ENCODE measurements at regions not wholly inside any gene's neighbourhood (a gene's known extent, or its start where the extent isn't known, plus 50 kb on each side); places are given as distances from the start of the nearest gene placed in this dataset.

- H3K9me3 ChIP-seq (ENCODE audit: control insufficient read depth in 5 of 5, low read length in 5 of 5) = no peaks in the 10 kb centered on the region
- H3K27ac ChIP-seq (ENCODE audit: low read depth, low read length) = no peak overlapping the region
- H3K4me1 ChIP-seq (ENCODE audit: control insufficient read depth in 5 of 5, insufficient read depth in 5 of 5, low read length in 5 of 5) = no peaks in the 10 kb centered on the region
- H3K36me3 ChIP-seq (ENCODE audit: control insufficient read depth in 5 of 5, insufficient read depth in 5 of 5, low read length in 5 of 5) = no peaks in the 10 kb centered on the region
- no peak overlapping the region for H3K4me3 ChIP-seq (ENCODE audit: low read depth in 1 of 5, low read length in 5 of 5)
- H3K9ac ChIP-seq (ENCODE audit: low read length in 5 of 5) = no peak overlapping the region
- H3K27me3 ChIP-seq (ENCODE audit: control insufficient read depth in 5 of 5, insufficient read depth in 4 of 5, low read length in 5 of 5) = no peaks in the 10 kb centered on the region
Measured at GRCh38 chr6:67094431-67094946, 1387.5 kb upstream of the EYS start.

- H3K27me3 ChIP-seq (ENCODE audit: control insufficient read depth in 5 of 5, insufficient read depth in 4 of 5, low read length in 5 of 5) = no peaks in the 10 kb centered on the region
- H3K27ac ChIP-seq (ENCODE audit: low read depth, low read length) = no peak overlapping the region
- H3K4me1 ChIP-seq (ENCODE audit: control insufficient read depth in 5 of 5, insufficient read depth in 5 of 5, low read length in 5 of 5) = no peaks in the 10 kb centered on the region
- H3K9ac ChIP-seq (ENCODE audit: low read length in 5 of 5) = no peak overlapping the region
- H3K4me3 ChIP-seq (ENCODE audit: low read depth in 1 of 5, low read length in 5 of 5) = no peak overlapping the region
- H3K36me3 ChIP-seq (ENCODE audit: control insufficient read depth in 5 of 5, insufficient read depth in 5 of 5, low read length in 5 of 5) = no peaks in the 10 kb centered on the region
- peaks cover 0 to 3% (median 0%) of the 10 kb centered on the region in 5 donors for H3K9me3 ChIP-seq (ENCODE audit: control insufficient read depth in 5 of 5, low read length in 5 of 5)
Measured at GRCh38 chr6:67073938-67074337, 1366.9 kb upstream of the EYS start.

GRCh38 chr6:67068781-67069180, 1361.8 kb upstream of the EYS start:
- Histone ChIP-seq H3K27me3 (ENCODE audit: control insufficient read depth in 5 of 5, insufficient read depth in 4 of 5, low read length in 5 of 5) (no peaks in the 10 kb centered on the region), H3K27ac (ENCODE audit: low read depth, low read length) (no peak overlapping the region), H3K9ac (ENCODE audit: low read length in 5 of 5) (no peak overlapping the region), H3K36me3 (ENCODE audit: control insufficient read depth in 5 of 5, insufficient read depth in 5 of 5, low read length in 5 of 5) (no peaks in the 10 kb centered on the region), H3K4me1 (ENCODE audit: control insufficient read depth in 5 of 5, insufficient read depth in 5 of 5, low read length in 5 of 5) (no peaks in the 10 kb centered on the region), H3K9me3 (ENCODE audit: control insufficient read depth in 5 of 5, low read length in 5 of 5) (peaks cover 0 to 3% (median 0%) of the 10 kb centered on the region in 5 donors), H3K4me3 (ENCODE audit: low read depth in 1 of 5, low read length in 5 of 5) (no peak overlapping the region)

DNA sequence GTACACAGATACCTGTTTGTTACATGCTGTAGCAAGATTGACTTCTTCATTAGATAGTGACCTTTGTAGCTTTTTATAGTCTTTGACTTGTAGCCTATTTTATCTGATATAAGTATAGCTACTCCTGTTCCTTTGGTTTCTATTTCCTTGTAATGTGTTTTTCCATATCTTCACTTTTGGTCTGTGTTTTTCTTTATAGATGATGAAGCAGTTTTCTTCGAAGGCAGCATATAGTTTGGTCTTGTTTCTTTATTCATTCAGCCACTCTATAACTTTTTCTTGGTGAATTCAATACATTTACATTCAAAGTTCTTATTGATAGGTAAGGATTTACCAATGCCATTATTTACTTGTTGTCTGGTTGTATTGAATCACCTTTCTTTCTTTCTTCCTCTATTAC, 1357.3 kb upstream of the EYS start:
- no peaks in the 10 kb centered on the region for H3K27me3 ChIP-seq (ENCODE audit: control insufficient read depth in 5 of 5, insufficient read depth in 4 of 5, low read length in 5 of 5)
- H3K27ac ChIP-seq (ENCODE audit: low read depth, low read length) = no peak overlapping the region
- H3K4me1 ChIP-seq (ENCODE audit: control insufficient read depth in 5 of 5, insufficient read depth in 5 of 5, low read length in 5 of 5) = no peaks in the 10 kb centered on the region
- no peaks in the 10 kb centered on the region for H3K36me3 ChIP-seq (ENCODE audit: control insufficient read depth in 5 of 5, insufficient read depth in 5 of 5, low read length in 5 of 5)
- no peak overlapping the region for H3K4me3 ChIP-seq (ENCODE audit: low read depth in 1 of 5, low read length in 5 of 5)
- H3K9me3 ChIP-seq (ENCODE audit: control insufficient read depth in 5 of 5, low read length in 5 of 5) = peaks cover 0 to 2% (median 0%) of the 10 kb centered on the region in 5 donors
- H3K9ac ChIP-seq (ENCODE audit: low read length in 5 of 5) = no peak overlapping the region

- Histone ChIP-seq H3K27ac (ENCODE audit: low read depth, low read length) (no peak overlapping the region), H3K4me3 (ENCODE audit: low read depth in 1 of 5, low read length in 5 of 5) (no peak overlapping the region), H3K27me3 (ENCODE audit: control insufficient read depth in 5 of 5, insufficient read depth in 4 of 5, low read length in 5 of 5) (no peaks in the 10 kb centered on the region), H3K9ac (ENCODE audit: low read length in 5 of 5) (no peak overlapping the region), H3K4me1 (ENCODE audit: control insufficient read depth in 5 of 5, insufficient read depth in 5 of 5, low read length in 5 of 5) (no peaks in the 10 kb centered on the region), H3K9me3 (ENCODE audit: control insufficient read depth in 5 of 5, low read length in 5 of 5) (no peaks in the 10 kb centered on the region), H3K36me3 (ENCODE audit: control insufficient read depth in 5 of 5, insufficient read depth in 5 of 5, low read length in 5 of 5) (no peaks in the 10 kb centered on the region)
Measured at GRCh38 chr6:67047996-67048395, 1341.0 kb upstream of the EYS start.

GRCh38 chr6:67045076-67045475, 1338.0 kb upstream of the EYS start:
- H3K27ac ChIP-seq (ENCODE audit: low read depth, low read length) = no peak overlapping the region
- H3K36me3 ChIP-seq (ENCODE audit: control insufficient read depth in 5 of 5, insufficient read depth in 5 of 5, low read length in 5 of 5) = no peaks in the 10 kb centered on the region
- no peak overlapping the region for H3K4me3 ChIP-seq (ENCODE audit: low read depth in 1 of 5, low read length in 5 of 5)
- H3K4me1 ChIP-seq (ENCODE audit: control insufficient read depth in 5 of 5, insufficient read depth in 5 of 5, low read length in 5 of 5) = no peaks in the 10 kb centered on the region
- no peaks in the 10 kb centered on the region for H3K27me3 ChIP-seq (ENCODE audit: control insufficient read depth in 5 of 5, insufficient read depth in 4 of 5, low read length in 5 of 5)
- no peaks in the 10 kb centered on the region for H3K9me3 ChIP-seq (ENCODE audit: control insufficient read depth in 5 of 5, low read length in 5 of 5)
- H3K9ac ChIP-seq (ENCODE audit: low read length in 5 of 5) = no peak overlapping the region

DNA sequence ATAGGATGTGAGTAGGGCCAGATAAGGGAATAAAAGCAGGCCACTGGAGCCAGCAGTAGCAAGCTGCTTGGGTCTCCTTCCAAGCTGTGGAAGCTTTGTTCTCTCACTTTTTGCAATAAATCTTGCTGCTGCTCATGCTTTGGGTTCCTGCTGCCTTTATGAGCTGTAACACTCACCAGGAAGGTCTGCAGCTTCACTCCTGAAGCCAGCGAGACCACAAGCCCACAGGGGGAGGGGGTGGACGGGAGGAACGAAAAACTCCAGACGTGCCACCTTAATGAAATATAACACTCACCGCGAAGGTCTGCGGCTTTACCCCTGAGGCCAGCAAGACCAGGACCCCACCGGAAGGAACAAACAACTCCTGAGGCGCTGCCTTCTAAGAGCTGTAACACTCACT, 1324.4 kb upstream of the EYS start:
- Histone ChIP-seq H3K36me3 (ENCODE audit: control insufficient read depth in 5 of 5, insufficient read depth in 5 of 5, low read length in 5 of 5) (no peaks in the 10 kb centered on the region), H3K4me1 (ENCODE audit: control insufficient read depth in 5 of 5, insufficient read depth in 5 of 5, low read length in 5 of 5) (no peaks in the 10 kb centered on the region), H3K27ac (ENCODE audit: low read depth, low read length) (no peak overlapping the region), H3K9me3 (ENCODE audit: control insufficient read depth in 5 of 5, low read length in 5 of 5) (peaks cover 0 to 3% (median 0%) of the 10 kb centered on the region in 5 donors), H3K9ac (ENCODE audit: low read length in 5 of 5) (no peak overlapping the region), H3K4me3 (ENCODE audit: low read depth in 1 of 5, low read length in 5 of 5) (no peak overlapping the region), H3K27me3 (ENCODE audit: control insufficient read depth in 5 of 5, insufficient read depth in 4 of 5, low read length in 5 of 5) (no peaks in the 10 kb centered on the region)

- Histone ChIP-seq H3K36me3 (ENCODE audit: control insufficient read depth in 5 of 5, insufficient read depth in 5 of 5, low read length in 5 of 5) (no peaks in the 10 kb centered on the region), H3K4me1 (ENCODE audit: control insufficient read depth in 5 of 5, insufficient read depth in 5 of 5, low read length in 5 of 5) (no peaks in the 10 kb centered on the region), H3K4me3 (ENCODE audit: low read depth in 1 of 5, low read length in 5 of 5) (no peak overlapping the region), H3K27ac (ENCODE audit: low read depth, low read length) (no peak overlapping the region), H3K27me3 (ENCODE audit: control insufficient read depth in 5 of 5, insufficient read depth in 4 of 5, low read length in 5 of 5) (no peaks in the 10 kb centered on the region), H3K9me3 (ENCODE audit: control insufficient read depth in 5 of 5, low read length in 5 of 5) (peaks cover 0 to 3% (median 0%) of the 10 kb centered on the region in 5 donors), H3K9ac (ENCODE audit: low read length in 5 of 5) (no peak overlapping the region)
Measured at GRCh38 chr6:67030861-67031260, 1323.8 kb upstream of the EYS start.

DNA sequence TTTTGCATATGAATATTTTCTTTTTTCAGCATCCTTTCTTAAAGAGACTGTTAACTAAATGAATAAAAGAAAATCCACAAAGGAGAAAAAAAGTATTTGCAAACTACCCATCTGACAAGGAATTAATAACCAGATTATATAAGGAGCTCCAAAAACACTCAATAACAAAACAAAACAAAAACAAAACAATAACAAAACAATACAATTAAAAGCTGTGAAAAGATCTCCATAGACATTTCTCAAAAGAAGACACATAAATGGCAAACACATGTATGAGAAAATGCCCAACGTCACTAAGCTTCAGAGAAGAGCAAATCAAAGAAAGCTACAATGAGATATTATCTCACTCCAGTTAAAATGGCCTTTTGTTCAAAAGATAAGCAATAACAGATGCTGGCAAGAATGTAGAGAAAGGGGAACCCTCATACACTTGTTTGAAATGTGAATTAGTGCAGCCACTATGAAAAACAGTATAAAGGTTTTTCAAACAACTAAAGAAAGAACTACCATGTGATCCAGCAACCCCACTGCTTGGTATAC, 1310.0 kb upstream of the EYS start:
- no peak overlapping the region for H3K4me3 ChIP-seq (ENCODE audit: low read depth in 1 of 5, low read length in 5 of 5)
- H3K4me1 ChIP-seq (ENCODE audit: control insufficient read depth in 5 of 5, insufficient read depth in 5 of 5, low read length in 5 of 5) = no peaks in the 10 kb centered on the region
- no peaks in the 10 kb centered on the region for H3K27me3 ChIP-seq (ENCODE audit: control insufficient read depth in 5 of 5, insufficient read depth in 4 of 5, low read length in 5 of 5)
- H3K9me3 ChIP-seq (ENCODE audit: control insufficient read depth in 5 of 5, low read length in 5 of 5) = no peaks in the 10 kb centered on the region
- H3K36me3 ChIP-seq (ENCODE audit: control insufficient read depth in 5 of 5, insufficient read depth in 5 of 5, low read length in 5 of 5) = no peaks in the 10 kb centered on the region
- no peak overlapping the region for H3K9ac ChIP-seq (ENCODE audit: low read length in 5 of 5)
- H3K27ac ChIP-seq (ENCODE audit: low read depth, low read length) = no peak overlapping the region

GRCh38 chr6:67011441-67011840, 1304.4 kb upstream of the EYS start:
- Histone ChIP-seq H3K36me3 (ENCODE audit: control insufficient read depth in 5 of 5, insufficient read depth in 5 of 5, low read length in 5 of 5) (no peaks in the 10 kb centered on the region), H3K4me3 (ENCODE audit: low read depth in 1 of 5, low read length in 5 of 5) (no peak overlapping the region)

GRCh38 chr6:67009818-67010217, 1302.8 kb upstream of the EYS start:
- H3K27me3 ChIP-seq (ENCODE audit: control insufficient read depth in 5 of 5, insufficient read depth in 4 of 5, low read length in 5 of 5) = no peaks in the 10 kb centered on the region
- no peak overlapping the region for H3K9ac ChIP-seq (ENCODE audit: low read length in 5 of 5)
- no peaks in the 10 kb centered on the region for H3K9me3 ChIP-seq (ENCODE audit: control insufficient read depth in 5 of 5, low read length in 5 of 5)
- H3K4me1 ChIP-seq (ENCODE audit: control insufficient read depth in 5 of 5, insufficient read depth in 5 of 5, low read length in 5 of 5) = no peaks in the 10 kb centered on the region
- H3K27ac ChIP-seq (ENCODE audit: low read depth, low read length) = no peak overlapping the region
- no peaks in the 10 kb centered on the region for H3K36me3 ChIP-seq (ENCODE audit: control insufficient read depth in 5 of 5, insufficient read depth in 5 of 5, low read length in 5 of 5)
- no peak overlapping the region for H3K4me3 ChIP-seq (ENCODE audit: low read depth in 1 of 5, low read length in 5 of 5)

More at GRCh38 chr6:67011441-67011840, 1304.4 kb upstream of the EYS start:
- H3K27me3 ChIP-seq (ENCODE audit: control insufficient read depth in 5 of 5, insufficient read depth in 4 of 5, low read length in 5 of 5) = no peaks in the 10 kb centered on the region
- no peak overlapping the region for H3K9ac ChIP-seq (ENCODE audit: low read length in 5 of 5)
- H3K9me3 ChIP-seq (ENCODE audit: control insufficient read depth in 5 of 5, low read length in 5 of 5) = no peaks in the 10 kb centered on the region
- no peaks in the 10 kb centered on the region for H3K4me1 ChIP-seq (ENCODE audit: control insufficient read depth in 5 of 5, insufficient read depth in 5 of 5, low read length in 5 of 5)
- no peak overlapping the region for H3K27ac ChIP-seq (ENCODE audit: low read depth, low read length)

All from subcutaneous abdominal adipose tissue (tissue), 5 donors.